ENCODE measurements at regions not wholly inside any gene's neighbourhood (a gene's known extent, or its start where the extent isn't known, plus 50 kb on each side); places are given as distances from the start of the nearest gene placed in this dataset.

DNA sequence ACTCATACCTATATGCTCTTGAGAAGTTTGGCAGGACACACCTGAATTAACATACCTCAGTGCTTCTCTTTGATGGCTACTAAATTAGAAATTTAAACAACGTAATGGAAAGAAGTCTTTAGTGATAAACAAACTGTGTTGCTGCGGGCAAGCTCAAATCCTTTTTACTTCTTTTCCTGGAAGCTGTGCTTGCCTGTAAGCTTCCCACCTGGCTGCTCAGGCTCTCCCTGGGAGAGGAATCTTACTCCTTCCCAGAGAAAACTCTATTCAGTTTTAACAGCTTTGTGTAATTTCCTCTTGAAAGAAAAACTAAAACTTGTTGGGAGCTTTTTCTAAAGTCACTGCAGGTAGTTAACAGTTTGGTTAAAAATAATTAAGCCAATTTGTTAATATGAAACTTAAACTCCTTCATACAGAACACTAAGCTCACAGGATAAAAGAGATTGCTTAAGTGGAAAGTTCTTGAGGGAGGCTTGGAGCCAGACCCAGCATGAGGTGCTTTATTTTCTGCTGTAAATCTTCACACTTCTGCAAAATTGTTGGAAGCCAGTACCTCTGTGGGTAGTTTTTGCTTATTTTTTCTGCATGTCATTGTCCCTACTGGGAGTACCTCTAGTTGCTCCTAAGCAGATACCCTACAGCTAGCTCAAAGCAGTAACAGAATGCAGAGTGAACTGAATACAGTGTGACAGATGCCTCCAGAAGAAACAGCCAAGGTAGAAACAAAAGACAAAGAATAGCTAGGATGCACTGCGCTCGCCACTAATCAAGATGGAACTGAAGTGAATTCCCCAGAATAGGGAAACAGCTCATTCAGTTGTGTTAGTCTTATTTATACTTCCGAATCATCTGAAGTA lies 1253.0 kb downstream of the PCDH17 start:
- Histone ChIP-seq H3K27me3 (ENCODE audit: control insufficient read depth, insufficient read depth, low read length) (no peaks in the 10 kb centered on the region), H3K36me3 (ENCODE audit: control insufficient read depth, insufficient read depth, low read length) (no peaks in the 10 kb centered on the region), H3K4me1 (ENCODE audit: control insufficient read depth, insufficient read depth, low read length) (no peaks in the 10 kb centered on the region), H3K4me3 (ENCODE audit: low read length) (no peak overlapping the region), H3K9me3 (ENCODE audit: control insufficient read depth, insufficient read depth, low read length) (no peaks in the 10 kb centered on the region), H3K27ac (ENCODE audit: low read length) (no peak overlapping the region)
- WGBS (ENCODE audit: insufficient coverage, insufficient read length): no CpG with 5 or more reads among the region's 5 CpGs
- no peak for DNase-seq (ENCODE audit: low read depth, low spot score)

DNA sequence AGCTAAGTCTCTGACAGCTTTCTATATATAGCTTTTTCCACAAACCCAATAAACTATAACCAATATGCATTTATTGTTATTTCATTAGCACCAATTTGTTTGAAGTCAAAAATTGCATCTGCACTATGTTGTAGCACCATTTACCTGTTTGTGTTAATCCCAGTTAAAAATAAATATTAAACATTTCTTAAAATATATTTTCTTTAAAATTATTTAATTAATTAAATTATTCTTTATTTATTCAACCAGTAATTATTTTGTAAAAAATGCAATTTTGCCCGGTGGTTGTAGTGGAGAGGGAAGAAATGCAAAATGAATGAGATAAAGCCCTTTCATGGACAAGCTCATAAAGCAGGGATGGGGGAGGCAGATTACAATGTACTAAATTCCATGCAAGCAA lies 1257.9 kb downstream of the PCDH17 start:
- whole genome bisulfite sequencing (ENCODE audit: insufficient coverage, insufficient read length): no CpG with 5 or more reads among the region's 1 CpG
- Histone ChIP-seq H3K4me1 (ENCODE audit: control insufficient read depth, insufficient read depth, low read length) (no peaks in the 10 kb centered on the region), H3K36me3 (ENCODE audit: control insufficient read depth, insufficient read depth, low read length) (no peaks in the 10 kb centered on the region), H3K27me3 (ENCODE audit: control insufficient read depth, insufficient read depth, low read length) (no peaks in the 10 kb centered on the region), H3K4me3 (ENCODE audit: low read length) (no peak overlapping the region), H3K27ac (ENCODE audit: low read length) (no peak overlapping the region), H3K9me3 (ENCODE audit: control insufficient read depth, insufficient read depth, low read length) (no peaks in the 10 kb centered on the region)
- no peak for DNase-seq (ENCODE audit: low read depth, low spot score)

DNA sequence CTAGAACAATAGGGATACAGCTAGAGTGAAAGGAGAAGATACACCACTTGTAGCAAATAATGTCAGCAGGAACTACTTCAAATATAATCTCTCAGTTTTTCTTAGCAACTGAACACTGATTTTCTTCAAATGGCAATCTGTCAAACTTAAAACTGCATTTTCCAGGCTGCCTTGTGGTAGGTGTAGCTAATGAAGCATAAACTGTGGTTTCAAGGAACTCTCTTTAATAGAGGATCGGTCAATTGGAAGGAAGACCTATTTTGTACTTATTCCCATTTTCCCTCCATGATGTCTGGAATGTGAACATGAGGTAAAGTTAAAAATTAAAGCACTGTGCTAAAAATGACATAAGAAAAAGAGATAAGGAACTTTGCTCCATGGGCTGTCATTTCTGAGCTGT lies 1261.9 kb downstream of the PCDH17 start:
- H3K9me3 ChIP-seq (ENCODE audit: control insufficient read depth, insufficient read depth, low read length): no peaks in the 10 kb centered on the region
- no peaks in the 10 kb centered on the region for H3K4me1 ChIP-seq (ENCODE audit: control insufficient read depth, insufficient read depth, low read length)
- no peak for DNase-seq (ENCODE audit: low read depth, low spot score)
- no peak overlapping the region for H3K4me3 ChIP-seq (ENCODE audit: low read length)
- WGBS (ENCODE audit: insufficient coverage, insufficient read length): no CpG with 5 or more reads among the region's 1 CpG
- H3K36me3 ChIP-seq (ENCODE audit: control insufficient read depth, insufficient read depth, low read length): no peaks in the 10 kb centered on the region
- H3K27me3 ChIP-seq (ENCODE audit: control insufficient read depth, insufficient read depth, low read length): no peaks in the 10 kb centered on the region
- H3K27ac ChIP-seq (ENCODE audit: low read length): no peak overlapping the region

DNA sequence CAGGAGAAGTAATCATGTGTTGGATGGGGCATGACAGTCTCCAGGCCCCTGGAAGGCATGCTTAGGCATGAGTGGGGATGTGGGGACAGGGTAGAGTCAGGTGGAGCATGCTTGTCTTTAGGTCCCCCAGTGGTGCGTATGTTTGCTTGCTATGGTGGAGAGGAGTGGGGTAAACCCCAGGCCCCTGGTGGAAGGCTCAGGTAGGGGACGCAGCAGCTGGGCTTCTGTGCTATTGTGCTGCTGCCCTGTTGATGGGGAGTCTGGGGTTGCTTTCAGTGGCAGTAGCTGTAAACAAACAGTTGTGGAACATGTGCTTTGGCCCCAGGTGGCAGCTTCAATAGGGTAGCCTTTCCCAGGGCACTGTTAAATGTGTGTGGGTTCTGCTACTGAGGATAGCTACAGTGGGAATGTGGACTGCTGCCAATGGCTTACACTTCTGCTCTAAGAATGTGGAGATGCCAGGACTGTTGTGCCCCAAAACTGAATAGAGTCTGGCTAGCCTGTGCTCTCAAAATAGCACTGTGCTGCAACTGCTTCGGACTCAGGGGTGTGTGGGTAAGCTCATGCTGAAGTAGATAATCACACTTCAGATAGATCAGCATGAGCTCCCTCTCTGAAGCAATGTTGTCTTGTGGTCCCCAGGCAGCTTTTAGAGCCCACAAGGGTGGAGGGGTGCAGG lies 1257.3 kb downstream of the DIAPH3 start:
- no peaks in the 10 kb centered on the region for H3K9me3 ChIP-seq (ENCODE audit: control insufficient read depth, insufficient read depth, low read length)
- H3K27me3 ChIP-seq (ENCODE audit: control insufficient read depth, insufficient read depth, low read length): no peaks in the 10 kb centered on the region
- no peaks in the 10 kb centered on the region for H3K4me1 ChIP-seq (ENCODE audit: control insufficient read depth, insufficient read depth, low read length)
- no peaks in the 10 kb centered on the region for H3K36me3 ChIP-seq (ENCODE audit: control insufficient read depth, insufficient read depth, low read length)
- H3K27ac ChIP-seq (ENCODE audit: low read length): no peak overlapping the region
- no peak overlapping the region for H3K4me3 ChIP-seq (ENCODE audit: low read length)
- no CpG with 5 or more reads among the region's 3 CpGs for WGBS (ENCODE audit: insufficient coverage, insufficient read length)
- no peak for DNase-seq (ENCODE audit: low read depth, low spot score)

DNA sequence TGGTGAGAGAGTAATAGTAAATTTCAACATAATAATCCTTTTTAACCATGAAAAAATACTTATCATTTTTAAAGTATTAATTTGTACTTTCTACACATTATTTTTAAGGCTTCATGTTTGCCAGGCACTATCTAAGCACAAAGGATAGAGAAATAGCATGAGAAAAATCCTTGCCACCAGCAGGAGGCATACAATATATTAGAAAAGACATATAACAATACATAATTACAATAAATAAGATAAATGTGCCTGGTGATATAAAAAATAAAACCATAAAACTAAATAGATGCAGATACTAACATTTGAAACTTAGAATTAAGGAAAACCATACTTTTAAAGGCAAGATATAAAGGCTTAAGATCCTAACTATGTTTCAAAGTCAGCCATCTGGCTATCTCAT lies 1256.4 kb downstream of the DIAPH3 start:
- H3K4me1 ChIP-seq (ENCODE audit: control insufficient read depth, insufficient read depth, low read length): no peaks in the 10 kb centered on the region
- H3K27me3 ChIP-seq (ENCODE audit: control insufficient read depth, insufficient read depth, low read length): no peaks in the 10 kb centered on the region
- no peak overlapping the region for H3K27ac ChIP-seq (ENCODE audit: low read length)
- H3K9me3 ChIP-seq (ENCODE audit: control insufficient read depth, insufficient read depth, low read length): no peaks in the 10 kb centered on the region
- no peaks in the 10 kb centered on the region for H3K36me3 ChIP-seq (ENCODE audit: control insufficient read depth, insufficient read depth, low read length)
- no peak for DNase-seq (ENCODE audit: low read depth, low spot score)
- no peak overlapping the region for H3K4me3 ChIP-seq (ENCODE audit: low read length)

DNA sequence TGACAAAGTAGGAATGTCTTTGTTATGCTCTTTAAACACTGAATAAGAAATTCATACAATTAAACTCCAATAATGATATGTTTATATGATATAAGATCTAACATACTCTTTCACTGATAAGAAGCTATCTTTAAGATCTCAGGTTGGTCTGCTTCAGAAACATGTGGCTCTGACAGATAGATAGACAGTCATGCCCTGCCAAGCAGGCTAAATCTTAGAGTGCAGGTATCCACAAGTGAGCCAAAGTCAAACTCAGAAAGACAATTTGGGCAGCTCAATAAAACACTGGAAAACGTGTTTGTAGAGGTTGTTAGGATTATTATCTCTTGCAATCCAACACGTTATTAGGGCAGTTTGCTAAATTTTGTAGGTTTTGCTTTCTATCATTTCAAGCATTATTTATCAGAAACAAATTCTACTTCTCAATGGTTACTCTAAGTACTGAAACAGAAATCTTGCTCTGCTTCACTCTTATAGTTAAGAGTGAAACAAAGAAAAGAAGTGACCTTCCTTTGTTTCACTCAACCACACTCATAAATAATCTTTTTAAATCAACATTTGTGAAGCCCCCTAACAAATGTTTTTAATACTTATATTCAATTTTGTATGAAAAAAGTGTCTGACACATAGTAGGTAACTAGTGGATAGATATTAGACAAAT lies 1255.6 kb downstream of the DIAPH3 start:
- no peaks in the 10 kb centered on the region for H3K9me3 ChIP-seq (ENCODE audit: control insufficient read depth, insufficient read depth, low read length)
- H3K27me3 ChIP-seq (ENCODE audit: control insufficient read depth, insufficient read depth, low read length): no peaks in the 10 kb centered on the region
- no peaks in the 10 kb centered on the region for H3K36me3 ChIP-seq (ENCODE audit: control insufficient read depth, insufficient read depth, low read length)
- no peaks in the 10 kb centered on the region for H3K4me1 ChIP-seq (ENCODE audit: control insufficient read depth, insufficient read depth, low read length)
- no CpG with 5 or more reads among the region's 2 CpGs for WGBS (ENCODE audit: insufficient coverage, insufficient read length)
- no peak for DNase-seq (ENCODE audit: low read depth, low spot score)
- no peak overlapping the region for H3K27ac ChIP-seq (ENCODE audit: low read length)
- no peak overlapping the region for H3K4me3 ChIP-seq (ENCODE audit: low read length)

DNA sequence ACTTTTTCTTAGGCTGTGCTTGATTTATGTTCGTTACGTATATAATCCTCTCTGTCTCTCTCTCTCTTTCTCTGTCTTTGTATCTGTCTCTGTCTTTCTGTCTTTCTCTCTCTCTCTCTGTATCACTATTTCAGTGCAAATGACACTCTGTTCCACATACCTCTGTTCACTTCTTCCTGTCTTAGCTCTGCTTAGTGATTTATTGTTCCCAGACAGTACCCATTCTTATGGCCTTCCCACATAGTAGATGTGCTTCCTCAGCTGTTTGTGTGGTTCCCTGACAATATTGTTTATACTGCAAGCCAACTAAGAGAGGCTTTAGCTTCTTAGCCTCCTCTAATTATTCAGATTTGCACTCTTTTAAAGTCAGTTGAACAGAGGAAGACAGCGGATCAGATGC lies 1244.2 kb downstream of the DIAPH3 start:
- Histone ChIP-seq H3K36me3 (ENCODE audit: control insufficient read depth, insufficient read depth, low read length) (no peaks in the 10 kb centered on the region), H3K4me3 (ENCODE audit: low read length) (no peak overlapping the region), H3K27me3 (ENCODE audit: control insufficient read depth, insufficient read depth, low read length) (no peaks in the 10 kb centered on the region), H3K9me3 (ENCODE audit: control insufficient read depth, insufficient read depth, low read length) (no peaks in the 10 kb centered on the region), H3K4me1 (ENCODE audit: control insufficient read depth, insufficient read depth, low read length) (no peaks in the 10 kb centered on the region), H3K27ac (ENCODE audit: low read length) (no peak overlapping the region)
- no peak for DNase-seq (ENCODE audit: low read depth, low spot score)
- WGBS (ENCODE audit: insufficient coverage, insufficient read length): no CpG with 5 or more reads among the region's 3 CpGs

DNA sequence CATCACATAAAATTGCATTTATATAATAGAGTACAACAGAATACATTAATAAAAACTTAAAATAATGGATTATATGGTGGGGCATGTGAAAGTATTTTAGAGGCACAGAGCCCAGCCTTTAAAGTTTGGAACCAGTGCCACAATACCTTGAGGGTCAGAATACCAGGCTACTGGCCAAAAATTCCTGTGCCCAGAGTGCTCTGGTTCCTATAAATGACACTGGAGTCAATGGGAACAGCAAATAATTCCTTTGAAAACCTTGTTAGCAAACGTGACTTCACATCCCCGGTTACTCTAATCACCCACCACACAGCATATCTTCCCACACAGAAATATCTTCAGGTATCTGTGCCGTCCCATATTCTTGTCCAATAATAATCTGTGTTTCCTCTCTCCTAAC lies 1242.6 kb downstream of the DIAPH3 start:
- Histone ChIP-seq H3K27ac (ENCODE audit: low read length) (no peak overlapping the region), H3K4me1 (ENCODE audit: control insufficient read depth, insufficient read depth, low read length) (no peaks in the 10 kb centered on the region), H3K4me3 (ENCODE audit: low read length) (no peak overlapping the region), H3K36me3 (ENCODE audit: control insufficient read depth, insufficient read depth, low read length) (no peaks in the 10 kb centered on the region), H3K9me3 (ENCODE audit: control insufficient read depth, insufficient read depth, low read length) (no peaks in the 10 kb centered on the region), H3K27me3 (ENCODE audit: control insufficient read depth, insufficient read depth, low read length) (no peaks in the 10 kb centered on the region)
- WGBS (ENCODE audit: insufficient coverage, insufficient read length): no CpG with 5 or more reads among the region's 3 CpGs
- no peak for DNase-seq (ENCODE audit: low read depth, low spot score)

DNA sequence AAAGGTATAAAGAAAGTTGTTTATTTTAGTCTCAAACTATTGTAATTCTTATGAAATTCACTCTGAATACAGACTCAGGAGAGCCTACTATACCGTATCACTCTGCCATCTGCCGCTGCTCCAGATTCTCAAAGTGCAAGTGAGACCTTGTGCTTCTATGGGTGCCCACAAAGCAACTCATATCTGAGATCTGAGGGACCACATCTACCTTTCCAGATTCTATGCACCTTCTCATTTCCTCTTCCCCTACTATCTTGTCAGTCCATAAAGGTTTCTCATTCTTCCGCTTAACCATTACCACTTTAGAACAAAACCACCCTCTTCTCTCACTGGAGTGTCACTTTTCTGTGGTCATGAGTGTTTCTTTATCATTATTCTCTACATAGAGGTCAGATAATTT lies 1236.9 kb downstream of the DIAPH3 start:
- no peaks in the 10 kb centered on the region for H3K36me3 ChIP-seq (ENCODE audit: control insufficient read depth, insufficient read depth, low read length)
- DNase-seq (ENCODE audit: low read depth, low spot score): no peak
- no peaks in the 10 kb centered on the region for H3K9me3 ChIP-seq (ENCODE audit: control insufficient read depth, insufficient read depth, low read length)
- H3K27me3 ChIP-seq (ENCODE audit: control insufficient read depth, insufficient read depth, low read length): no peaks in the 10 kb centered on the region
- H3K4me3 ChIP-seq (ENCODE audit: low read length): no peak overlapping the region
- WGBS (ENCODE audit: insufficient coverage, insufficient read length): no CpG with 5 or more reads among the region's 3 CpGs
- no peaks in the 10 kb centered on the region for H3K4me1 ChIP-seq (ENCODE audit: control insufficient read depth, insufficient read depth, low read length)
- no peak overlapping the region for H3K27ac ChIP-seq (ENCODE audit: low read length)

DNA sequence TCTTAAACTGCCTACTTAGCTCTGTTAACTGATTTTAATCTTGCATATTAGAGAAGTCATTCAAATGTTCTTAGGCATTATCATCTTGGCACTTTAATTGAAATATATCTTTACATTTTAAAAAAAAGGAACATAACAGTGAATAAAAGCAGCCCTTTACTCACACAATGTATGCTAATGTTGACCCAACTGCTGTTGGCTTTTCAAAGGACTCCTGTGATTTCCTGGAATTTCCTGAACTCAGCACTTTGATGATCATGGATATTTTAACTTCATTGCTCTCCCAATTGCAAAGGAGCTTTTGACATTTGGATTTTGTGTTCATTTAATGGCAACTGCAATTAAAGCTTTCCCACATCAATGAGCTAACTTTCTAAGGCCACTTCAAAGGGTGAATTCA lies 1230.3 kb downstream of the DIAPH3 start:
- H3K27ac ChIP-seq (ENCODE audit: low read length): no peak overlapping the region
- DNase-seq (ENCODE audit: low read depth, low spot score): no peak
- H3K4me3 ChIP-seq (ENCODE audit: low read length): no peak overlapping the region
- H3K27me3 ChIP-seq (ENCODE audit: control insufficient read depth, insufficient read depth, low read length): no peaks in the 10 kb centered on the region
- H3K9me3 ChIP-seq (ENCODE audit: control insufficient read depth, insufficient read depth, low read length): no peaks in the 10 kb centered on the region
- H3K4me1 ChIP-seq (ENCODE audit: control insufficient read depth, insufficient read depth, low read length): peaks cover 2% of the 10 kb centered on the region; the same call in 1 of the 2 replicates
- no peaks in the 10 kb centered on the region for H3K36me3 ChIP-seq (ENCODE audit: control insufficient read depth, insufficient read depth, low read length)
